ENCODE measurements at regions not wholly inside any gene's neighbourhood (a gene's known extent, or its start where the extent isn't known, plus 50 kb on each side); places are given as distances from the start of the nearest gene placed in this dataset.
"Not testable (repeated sequence)": the region's sequence is repeated elsewhere in the genome, so short reads cannot be mapped to it uniquely, and the experiment has no call there.

DNA sequence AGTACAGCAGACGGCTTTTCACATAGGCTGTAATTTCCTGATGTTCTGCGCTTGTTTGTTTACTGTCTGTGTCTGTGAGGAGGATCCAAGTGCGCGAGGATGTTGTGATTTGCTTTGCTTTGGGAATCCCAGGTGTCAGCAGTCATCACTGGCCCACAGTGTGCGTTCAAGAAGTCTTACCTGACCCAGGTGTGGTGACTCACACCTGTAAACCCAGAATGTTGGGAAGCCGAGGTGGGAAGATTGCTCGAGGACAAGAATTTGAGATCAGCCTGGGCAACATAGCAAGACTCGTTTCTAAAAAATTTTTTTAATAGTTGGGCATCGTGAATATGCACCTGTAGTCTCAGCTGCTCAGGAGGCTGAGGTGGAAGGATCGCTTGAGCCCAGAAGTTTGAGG, 110.7 kb downstream of the CRLF3 start:
- not testable (repeated sequence) for TF ChIP-seq EZH2 (IDR thresholded peaks at IDR 0.05; ENCODE audit: borderline replicate concordance, low read depth, low read length, poor library complexity, severe bottlenecking)
- TF ChIP-seq, protein P1, sequence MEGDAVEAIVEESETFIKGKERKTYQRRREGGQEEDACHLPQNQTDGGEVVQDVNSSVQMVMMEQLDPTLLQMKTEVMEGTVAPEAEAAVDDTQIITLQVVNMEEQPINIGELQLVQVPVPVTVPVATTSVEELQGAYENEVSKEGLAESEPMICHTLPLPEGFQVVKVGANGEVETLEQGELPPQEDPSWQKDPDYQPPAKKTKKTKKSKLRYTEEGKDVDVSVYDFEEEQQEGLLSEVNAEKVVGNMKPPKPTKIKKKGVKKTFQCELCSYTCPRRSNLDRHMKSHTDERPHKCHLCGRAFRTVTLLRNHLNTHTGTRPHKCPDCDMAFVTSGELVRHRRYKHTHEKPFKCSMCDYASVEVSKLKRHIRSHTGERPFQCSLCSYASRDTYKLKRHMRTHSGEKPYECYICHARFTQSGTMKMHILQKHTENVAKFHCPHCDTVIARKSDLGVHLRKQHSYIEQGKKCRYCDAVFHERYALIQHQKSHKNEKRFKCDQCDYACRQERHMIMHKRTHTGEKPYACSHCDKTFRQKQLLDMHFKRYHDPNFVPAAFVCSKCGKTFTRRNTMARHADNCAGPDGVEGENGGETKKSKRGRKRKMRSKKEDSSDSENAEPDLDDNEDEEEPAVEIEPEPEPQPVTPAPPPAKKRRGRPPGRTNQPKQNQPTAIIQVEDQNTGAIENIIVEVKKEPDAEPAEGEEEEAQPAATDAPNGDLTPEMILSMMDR (conservative IDR thresholded peaks at IDR 0.05; ENCODE audit: low read depth, low read length) = not testable (repeated sequence)

All from A673 (cell line).